GM21576 (cell line): ENCODE measurements at regions not wholly inside any gene's neighbourhood (a gene's known extent, or its start where the extent isn't known, plus 50 kb on each side); places are given as distances from the start of the nearest gene placed in this dataset.

Experiments used
- ATAC-seq: cut with Tn5 transposase; IDR thresholded peaks from one replicate; pipeline ENCODE4 v1.9.1; 2021; ENCODE audit warnings: mild to moderate bottlenecking, moderate library complexity; ENCODE audit not compliant: unreplicated experiment

DNA sequence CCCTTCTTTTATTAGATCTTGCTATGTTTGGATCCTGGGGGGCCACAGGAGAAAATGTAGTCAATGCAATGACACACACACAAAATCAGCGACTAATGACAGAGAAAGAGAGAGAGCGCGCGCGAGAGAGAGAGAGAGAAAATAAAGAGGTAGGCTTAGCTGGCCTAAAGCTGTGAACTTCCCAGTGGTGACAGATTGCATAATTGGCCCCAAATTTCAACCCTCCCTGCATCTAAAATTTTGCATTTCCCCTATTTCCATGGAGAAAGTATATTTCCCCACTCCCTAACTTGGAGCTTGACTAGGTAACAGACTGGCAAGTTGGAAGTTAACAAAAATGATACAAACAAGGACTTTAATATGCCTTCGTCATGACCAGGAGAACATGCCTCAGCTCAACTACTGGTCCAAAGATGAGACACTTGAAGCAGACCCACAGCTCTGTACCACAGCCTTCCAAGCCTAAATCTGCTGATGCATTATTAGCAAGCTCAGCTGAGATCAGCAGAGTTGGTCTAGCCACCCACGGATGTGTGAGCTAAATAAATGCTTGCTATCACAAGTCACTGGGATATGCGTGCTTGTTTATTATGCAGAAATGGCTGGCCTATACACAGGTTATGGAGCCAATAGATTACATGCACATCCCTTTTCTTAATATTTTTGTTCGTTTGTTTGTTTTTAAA is 118.1 kb upstream of the PRDM1 start:
- no peak for ATAC-seq

DNA sequence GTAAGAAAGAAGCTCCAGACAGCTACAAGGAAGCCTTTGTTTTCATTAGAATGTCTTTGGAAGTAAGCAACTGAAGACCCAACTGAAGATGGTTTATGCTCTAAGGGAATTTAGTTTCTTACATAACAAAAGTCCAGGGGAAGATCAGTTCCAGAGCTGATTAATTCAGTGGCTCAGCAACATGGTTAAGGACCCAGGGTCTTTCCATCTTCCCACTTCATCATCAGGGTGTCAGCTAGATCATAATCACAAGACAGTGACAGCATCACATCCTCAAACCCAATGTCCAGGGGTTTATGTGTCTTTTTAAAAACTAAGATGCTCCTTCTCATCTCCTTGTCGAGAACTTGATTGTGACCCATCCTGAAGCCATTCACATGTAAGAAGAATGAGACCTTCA is 119.7 kb upstream of the PRDM1 start:
- no peak for ATAC-seq

DNA sequence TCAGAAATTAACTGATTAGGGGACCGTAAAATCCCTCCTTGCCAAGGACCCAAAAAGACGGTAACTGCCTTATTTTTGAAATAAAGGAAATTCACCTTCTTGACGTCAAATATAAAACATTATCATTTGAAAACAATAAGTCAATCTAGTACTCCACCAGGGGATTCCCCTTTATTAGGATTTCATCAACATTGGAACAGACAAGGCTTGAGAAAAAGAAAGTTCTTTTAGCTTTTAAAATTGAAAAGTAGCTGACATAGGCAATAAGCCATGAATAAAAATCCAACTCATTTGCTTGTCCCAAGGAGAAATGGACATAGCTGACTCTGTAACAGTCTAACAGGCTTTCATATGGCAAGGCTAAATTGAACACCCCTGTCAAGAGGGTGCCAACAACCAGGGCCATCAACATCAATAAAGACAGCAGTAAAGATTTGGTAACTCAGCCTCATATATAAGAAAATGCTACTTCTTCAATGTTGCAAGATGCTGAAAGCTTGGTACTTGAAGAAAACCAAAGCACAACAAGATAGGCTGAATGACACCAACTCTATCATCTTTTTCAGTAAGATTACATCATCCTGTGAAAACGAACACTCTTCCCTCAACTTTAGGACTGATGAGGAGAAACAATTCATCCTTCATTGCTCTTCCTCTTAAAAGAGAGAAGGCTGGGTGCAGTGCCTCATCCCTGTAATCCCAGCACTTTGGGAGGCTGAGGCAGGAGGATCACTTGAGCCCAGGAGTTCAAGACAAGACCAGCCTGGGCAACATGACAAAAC is 121.0 kb upstream of the PRDM1 start:
- no peak for ATAC-seq

DNA sequence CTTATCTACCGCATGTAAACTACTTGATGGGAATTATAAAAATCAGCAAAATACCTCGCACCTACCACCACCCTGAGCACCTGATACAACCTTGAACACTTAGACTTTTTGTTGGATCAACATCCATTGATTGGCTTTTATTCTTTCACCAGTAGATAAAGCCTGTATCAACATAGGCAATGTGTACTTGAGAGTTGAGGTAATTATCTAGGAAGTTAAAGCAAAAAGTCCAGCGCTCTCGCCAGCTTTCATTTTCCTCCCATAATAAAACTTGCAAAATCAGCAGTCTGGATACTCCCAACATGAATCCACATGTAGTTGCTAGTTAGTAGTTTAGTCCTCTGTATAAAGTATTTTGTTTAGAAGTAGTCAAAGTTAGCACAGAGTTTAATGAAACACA is 132.0 kb upstream of the PRDM1 start:
- ATAC-seq: no peak

DNA sequence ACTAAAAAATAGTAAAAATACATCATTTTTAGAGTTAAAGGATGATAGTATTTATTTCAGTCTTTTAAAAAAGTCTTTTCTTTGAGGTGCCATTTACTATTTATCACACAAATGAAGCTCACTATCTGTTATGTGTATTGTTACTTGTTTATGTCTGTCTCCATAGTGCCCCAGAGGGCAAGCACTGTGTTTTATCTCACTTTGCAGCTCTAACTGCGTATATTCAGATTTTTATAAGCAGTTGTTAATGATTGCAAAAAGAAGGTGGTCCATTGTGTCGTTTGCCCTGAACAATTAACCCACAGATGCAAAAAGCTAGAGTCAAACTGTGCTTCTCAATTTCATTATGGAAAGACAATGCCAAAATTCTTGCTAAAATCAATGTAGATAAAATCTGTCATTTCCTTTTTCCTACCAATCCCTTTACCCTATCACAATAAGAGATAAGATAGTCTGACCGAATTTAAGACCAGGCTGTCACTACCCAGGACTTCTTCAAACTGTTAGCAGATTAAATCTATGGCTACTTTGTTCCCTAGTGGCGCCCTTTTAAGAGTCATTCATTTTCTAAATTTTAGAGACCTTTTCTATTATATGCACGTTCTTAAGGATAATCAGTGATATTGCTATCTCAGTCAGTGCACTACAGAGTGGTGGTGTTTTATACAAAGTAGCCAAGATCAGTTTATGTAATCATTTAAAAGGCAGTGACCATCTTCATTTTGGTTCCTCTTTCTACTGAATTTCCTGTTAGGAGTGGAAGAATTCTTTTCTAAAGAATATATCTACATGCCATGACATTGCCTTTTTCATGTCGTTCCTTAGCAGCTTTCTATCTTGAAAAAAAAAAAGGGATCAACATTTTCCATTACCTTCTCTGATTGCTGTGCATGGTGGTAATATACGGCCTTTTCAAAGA is 133.1 kb upstream of the PRDM1 start:
- ATAC-seq: no peak

DNA sequence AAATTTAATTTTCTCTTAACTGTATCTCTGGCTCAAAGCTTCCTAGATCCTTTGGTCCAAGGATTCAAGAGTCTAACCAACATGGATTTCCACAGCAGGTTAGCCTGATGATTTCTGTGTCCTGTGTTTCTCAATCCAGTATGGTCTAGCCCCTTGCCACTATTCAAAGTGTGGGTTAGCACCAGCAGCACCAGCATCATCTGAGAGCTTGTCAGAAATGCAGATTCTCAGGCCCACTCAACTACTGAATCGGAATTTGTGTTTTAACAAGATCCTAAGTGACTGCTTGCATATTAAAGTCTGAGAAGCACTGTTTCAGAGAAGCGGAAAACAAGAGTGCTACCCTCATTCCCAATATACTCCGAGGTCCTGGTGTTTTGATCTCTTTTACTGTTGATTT is 133.8 kb upstream of the PRDM1 start:
- no peak for ATAC-seq

DNA sequence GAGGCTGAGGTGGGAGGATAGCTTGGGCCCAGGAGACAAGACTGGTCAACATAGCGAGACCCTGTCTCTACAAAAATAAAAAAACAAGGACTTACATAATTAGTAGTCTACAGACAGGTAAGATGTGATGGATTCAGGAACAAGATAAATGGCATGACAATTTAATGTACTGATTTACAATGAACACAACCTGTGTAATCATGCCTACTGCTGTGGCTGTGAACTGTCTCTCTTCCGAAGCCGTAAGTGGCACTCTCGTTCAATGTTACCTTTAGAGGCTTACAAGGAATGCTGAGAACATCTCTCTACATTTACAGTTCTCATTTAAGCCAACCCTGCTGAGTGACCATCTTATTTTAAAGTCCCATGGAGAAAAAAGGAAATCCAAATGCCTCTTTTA is 134.8 kb upstream of the PRDM1 start:
- no peak for ATAC-seq

DNA sequence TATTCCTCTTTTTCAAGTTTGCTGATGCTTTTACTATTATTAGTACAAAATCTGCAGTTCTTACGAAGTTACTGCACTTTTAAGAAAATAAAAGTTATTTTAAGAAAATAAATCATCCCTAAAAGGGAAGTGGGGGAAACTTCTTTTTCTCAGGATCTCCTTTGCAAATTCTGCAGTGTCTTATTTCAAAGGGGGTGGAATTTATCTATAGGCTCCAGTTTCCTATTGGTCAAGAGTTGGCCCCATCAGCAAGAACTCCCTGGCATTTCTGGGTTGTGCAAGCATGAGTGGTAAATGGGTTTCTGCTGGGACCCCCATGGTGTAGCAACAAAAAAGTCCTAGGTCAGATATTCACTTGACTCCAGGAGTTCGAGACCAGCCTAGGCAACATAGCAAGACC is 136.3 kb upstream of the PRDM1 start:
- no peak for ATAC-seq

DNA sequence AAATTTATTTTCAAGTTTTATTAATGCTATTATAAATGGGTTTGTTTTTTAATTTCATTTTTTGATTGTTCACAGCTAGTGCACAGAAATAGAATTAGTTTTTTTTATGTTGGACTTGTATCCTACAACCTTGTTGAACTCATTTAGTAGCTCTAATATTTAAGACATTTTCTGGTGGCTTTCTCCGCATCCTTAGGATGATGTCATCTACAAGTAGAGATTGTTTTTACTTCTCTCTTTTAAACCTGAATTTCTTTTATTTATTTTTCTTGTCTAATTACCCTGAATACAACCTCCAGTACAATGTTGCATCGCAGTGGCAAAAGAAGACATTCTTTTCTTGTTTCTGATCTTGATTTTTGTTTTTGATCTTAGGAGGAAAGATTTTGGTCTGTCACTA is 142.6 kb upstream of the PRDM1 start:
- no peak for ATAC-seq

DNA sequence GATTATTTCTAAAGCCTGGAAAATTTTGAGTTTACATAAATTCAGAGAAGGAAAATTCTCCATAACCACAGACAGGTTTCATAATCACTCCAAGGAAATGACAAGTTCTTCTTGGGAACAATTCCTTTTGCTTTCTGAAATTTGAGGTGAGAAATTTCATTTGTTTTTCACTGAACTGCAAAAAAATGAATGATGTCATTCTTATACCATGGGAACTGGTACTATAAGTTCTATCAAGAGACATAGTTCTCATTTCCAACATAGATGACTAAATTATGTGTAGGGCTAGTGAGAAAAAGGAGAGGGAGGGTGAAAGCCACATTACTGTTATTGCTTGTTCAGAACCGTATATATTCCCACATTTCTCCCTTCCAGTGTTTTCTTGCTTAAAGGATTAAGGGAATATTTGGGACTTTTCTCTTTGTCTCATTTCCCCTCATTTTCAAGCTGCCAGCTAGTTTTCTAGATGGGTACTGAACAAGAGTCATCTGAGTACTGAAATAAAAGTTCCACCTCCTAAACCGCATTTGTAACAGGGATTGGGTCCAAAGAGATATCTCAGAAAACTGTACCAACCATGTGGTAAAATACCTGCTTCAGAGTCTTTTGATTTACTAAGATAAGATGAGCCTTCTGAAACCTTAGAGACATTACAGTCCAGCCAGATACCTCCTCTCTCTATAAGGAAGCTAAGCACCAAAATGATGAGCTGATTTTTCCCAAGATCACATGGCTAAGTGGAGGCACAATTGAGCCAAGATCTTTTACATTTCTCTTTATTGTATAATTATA is 144.3 kb upstream of the PRDM1 start:
- ATAC-seq: no peak

DNA sequence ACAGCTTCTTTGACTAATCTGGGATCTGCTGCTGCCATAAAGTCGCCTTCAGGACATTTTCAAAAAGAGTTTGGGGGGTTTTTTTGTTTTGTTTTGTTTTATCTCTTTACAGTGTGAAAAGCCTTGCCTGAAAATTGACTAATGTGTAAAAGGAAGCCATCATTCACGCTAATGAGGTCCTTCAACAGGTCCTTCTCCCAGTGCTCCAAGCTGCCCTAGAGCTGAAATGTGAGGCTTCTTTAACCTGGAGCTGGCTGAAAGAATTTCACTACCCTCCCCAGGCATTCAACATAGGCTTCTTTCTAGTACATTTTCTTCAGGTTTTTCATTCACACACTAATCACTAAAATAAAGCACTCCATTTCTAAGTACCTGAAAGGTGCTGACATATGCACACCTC is 145.1 kb upstream of the PRDM1 start:
- no peak for ATAC-seq

DNA sequence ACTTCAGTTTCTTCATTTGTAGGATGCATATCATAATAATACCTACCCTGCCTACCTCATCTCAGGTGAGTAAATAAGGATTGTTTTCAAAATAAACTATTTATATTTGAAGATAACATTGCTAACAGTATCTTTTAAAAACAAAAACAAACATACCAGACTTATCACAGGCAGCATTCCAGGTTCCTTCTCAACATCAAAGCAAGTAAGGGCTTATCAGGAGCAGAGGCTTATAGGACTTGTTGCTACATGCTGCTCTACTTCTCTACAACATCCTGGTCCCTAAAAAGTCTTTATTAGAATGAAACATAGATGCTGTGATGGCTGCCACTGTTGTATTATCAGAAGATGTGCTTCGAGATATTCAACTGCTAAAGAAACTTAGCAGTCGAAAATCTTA is 149.2 kb upstream of the PRDM1 start:
- no peak for ATAC-seq

DNA sequence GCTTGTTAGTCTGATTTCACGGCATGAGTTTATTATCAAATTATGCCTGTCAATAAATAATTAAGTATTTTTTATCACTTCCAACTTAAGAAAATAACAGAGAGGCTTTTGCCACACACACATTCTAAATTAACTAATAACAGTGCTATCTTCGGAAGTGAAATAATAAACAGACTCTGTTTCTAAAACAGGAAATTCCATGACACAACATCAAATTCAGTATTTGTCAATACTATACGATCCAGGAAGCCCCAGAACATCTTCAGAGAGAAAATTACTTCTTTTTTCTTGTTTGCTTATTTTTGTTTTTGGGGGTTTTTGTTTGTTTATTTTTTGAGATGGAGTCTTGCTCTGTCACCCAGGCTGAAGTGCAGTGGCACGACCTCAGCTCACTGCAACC is 150.7 kb upstream of the PRDM1 start:
- ATAC-seq: no peak

DNA sequence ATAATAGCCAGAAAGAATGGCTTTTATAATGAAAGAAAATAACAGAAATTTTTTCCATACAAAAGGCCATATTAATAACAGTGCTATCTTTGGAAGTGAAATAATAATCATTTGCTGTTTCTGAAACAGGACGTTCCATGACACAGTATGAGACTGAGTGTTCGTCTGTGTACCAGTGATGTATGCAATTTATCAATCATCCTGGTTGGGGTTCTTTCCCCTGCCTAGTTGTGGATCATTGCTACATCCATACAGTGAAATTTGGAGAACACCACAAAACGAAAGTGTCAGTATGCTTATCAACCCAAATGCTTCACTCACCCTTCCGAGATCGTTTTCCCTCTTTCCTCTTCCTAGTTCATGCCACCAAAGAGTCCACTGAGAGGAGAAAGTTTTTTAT is 151.4 kb upstream of the PRDM1 start:
- no peak for ATAC-seq

DNA sequence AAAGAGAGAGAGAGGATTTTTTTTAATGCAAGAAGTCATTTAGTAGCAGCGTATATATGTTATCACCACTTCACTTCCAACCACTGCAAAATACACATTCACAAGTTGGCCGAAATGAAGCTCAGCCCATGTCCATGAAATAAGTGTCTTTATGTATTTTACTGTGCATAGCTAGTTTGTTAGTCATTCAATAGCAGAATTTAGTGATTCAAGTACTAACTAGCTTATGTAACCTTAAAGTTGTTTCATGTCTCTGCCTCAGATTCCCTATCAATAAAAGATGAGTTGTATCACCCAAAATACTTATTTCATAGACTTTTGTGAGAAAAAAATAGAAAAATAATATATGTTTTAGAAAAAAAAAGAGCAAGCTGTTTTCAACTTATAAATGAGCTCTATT is 153.7 kb upstream of the PRDM1 start:
- ATAC-seq: no peak

DNA sequence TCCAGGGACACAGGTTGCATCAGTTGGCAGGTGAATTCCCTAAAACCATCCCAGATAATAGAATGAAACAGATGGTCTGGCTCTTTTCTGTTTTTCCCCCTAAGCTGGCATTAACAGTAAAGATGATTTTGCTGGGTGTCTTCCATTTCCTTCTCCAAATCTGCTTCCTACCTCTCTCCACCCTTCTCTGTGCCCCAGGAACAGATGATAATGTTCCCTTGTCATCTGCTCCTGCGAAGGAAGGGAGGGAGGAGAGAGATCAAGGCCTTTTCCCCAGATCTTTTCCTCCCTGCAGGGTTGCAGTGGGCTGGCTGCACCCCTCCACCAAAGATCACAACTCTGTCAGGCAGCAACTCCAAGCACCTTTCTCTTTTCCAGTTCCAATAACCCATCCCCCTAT is 156.5 kb upstream of the PRDM1 start:
- ATAC-seq: no peak

DNA sequence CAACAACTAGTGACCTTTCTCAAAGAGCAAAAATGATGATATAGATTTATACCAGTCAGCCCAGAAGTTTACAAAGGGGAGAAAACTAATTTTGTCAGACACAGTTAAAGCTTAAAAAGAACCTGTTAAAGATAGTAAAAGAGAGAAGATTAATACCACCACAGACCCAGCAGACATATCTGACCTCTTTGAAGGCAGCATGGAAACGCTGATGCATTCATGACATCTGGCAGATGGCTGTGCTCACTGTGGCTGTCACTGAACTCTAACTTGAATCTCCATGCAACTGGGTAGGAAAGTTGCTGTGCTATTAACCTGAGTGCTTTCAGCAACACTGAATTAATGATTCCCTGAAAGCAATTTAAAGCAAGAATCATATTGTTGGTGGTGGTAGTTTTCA is 159.8 kb upstream of the PRDM1 start:
- no peak for ATAC-seq

DNA sequence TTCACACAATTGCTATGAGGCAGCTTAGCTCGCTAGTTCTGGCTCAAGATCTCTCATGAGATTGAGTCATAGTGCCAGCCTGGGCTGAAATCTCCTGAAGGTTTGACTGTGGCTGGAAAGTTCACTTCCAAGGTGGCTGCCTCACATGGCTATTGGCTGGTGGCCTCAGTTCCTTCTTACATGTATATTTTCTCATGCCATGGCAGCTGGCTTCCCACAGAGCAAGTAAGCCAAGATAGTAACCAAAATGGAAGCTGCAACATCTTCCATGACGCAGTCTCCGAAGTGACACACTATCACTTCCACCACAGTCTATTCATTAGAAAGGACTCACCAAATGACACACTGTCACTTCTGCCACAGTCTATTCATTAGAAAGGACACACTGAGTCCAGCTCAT is 160.4 kb upstream of the PRDM1 start:
- no peak for ATAC-seq

DNA sequence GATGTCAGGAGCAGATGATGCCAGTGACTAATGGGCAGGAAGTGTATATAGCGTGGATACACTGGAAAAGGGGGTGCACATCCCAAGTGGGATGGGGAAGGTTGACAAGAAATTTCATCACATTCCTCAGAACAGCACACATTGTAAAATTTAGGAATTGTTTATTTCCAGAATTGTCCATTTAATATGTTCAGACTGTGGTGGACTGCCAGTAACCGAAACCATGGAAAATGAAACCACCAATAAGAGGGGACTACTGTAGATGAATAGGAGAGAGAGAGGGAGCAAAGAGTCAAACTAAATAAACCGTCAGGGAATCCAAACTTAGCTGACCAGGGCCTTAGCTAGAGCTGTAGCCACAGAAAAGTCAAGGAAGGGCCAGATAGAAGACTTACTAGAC is 164.4 kb upstream of the PRDM1 start:
- ATAC-seq: no peak

DNA sequence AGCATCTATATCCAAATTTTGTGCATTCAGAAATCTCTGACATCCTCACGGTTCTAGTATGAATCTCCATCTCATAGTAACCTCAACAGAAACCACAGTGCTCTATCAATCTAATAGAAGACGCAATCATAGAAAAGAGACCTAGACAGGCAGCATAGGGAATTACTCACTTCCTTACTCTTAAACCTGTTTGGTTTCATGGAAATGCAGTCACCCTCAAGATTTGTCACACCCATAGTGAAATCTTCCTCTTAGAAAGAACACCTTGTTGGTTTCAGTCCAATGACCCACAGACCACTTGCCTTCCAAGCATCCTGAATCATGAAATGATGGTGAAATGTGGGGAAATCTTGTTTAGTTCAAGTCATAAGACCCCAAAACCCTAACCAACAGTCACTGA is 166.1 kb upstream of the PRDM1 start:
- no peak for ATAC-seq
